ENCODE measurements at regions not wholly inside any gene's neighbourhood (a gene's known extent, or its start where the extent isn't known, plus 50 kb on each side); places are given as distances from the start of the nearest gene placed in this dataset.

- TF ChIP-seq ZBED4 (CRISPR knock-in tag; IDR thresholded peaks at IDR 0.05; ENCODE audit: borderline replicate concordance): no peak
- no peak for TF ChIP-seq ATF4 (CRISPR knock-in tag; IDR thresholded peaks at IDR 0.05)
- no peak for TF ChIP-seq FOXM1 (CRISPR knock-in tag; IDR thresholded peaks at IDR 0.05)
- no peak for TF ChIP-seq ELF1 (CRISPR knock-in tag; IDR thresholded peaks at IDR 0.05)
- TF ChIP-seq RFX5 (IDR thresholded peaks at IDR 0.05; ENCODE audit: low read depth, low read length): no peak
- no peak for TF ChIP-seq NR0B2 (CRISPR knock-in tag; IDR thresholded peaks at IDR 0.05)
- TF ChIP-seq ARID5B (CRISPR knock-in tag; IDR thresholded peaks at IDR 0.05): no peak
- TF ChIP-seq HOXA9 (CRISPR knock-in tag; IDR thresholded peaks at IDR 0.05; ENCODE audit: borderline replicate concordance): no peak
- no peak for TF ChIP-seq ZNF629 (CRISPR knock-in tag; conservative IDR thresholded peaks at IDR 0.05)
- no peak for TF ChIP-seq SMAD1 (CRISPR knock-in tag; IDR thresholded peaks at IDR 0.05; ENCODE audit: borderline replicate concordance, low read depth)
Observed at GRCh38 chr2:129376426-129377077, 602.9 kb upstream of the RAB6C start (continued).
